ENCODE measurements at regions not wholly inside any gene's neighbourhood (a gene's known extent, or its start where the extent isn't known, plus 50 kb on each side); places are given as distances from the start of the nearest gene placed in this dataset.
"Not testable (repeated sequence)": the region's sequence is repeated elsewhere in the genome, so short reads cannot be mapped to it uniquely, and the experiment has no call there.

DNA sequence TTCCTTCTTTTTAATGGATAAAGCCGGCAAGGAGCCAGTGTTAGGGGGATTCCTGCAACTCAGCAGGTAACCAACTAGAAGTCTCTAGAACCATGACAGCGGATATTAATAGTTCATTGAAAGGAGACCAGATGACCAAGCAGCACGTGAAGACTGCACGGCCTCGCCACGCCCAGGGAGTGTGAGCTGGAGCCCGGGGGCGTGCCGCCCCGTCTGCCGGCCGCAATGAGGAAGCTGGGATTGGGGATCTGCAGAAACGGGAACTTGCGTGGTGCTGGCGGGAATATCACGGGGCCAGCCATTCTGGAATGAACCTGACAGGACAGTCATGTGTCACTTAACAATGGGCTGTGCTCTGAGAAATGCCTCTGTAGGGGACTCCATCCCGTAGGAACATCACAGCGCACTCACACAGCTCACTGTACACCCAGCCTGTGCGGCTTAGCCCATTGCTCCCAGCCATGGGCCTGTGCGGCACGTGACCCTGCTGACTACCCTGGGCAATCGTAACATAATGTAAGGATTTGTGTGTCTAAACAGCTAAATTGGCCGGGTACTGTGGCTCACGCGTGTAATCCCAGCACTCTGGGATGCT, 4092.8 kb upstream of the TPTE start:
- DNase-seq (ENCODE audit: low read depth); H3K4me3 ChIP-seq (ENCODE audit: low read length): not testable (repeated sequence)

GRCh38 chr21:6429924-6430323, 4091.5 kb upstream of the TPTE start:
- not testable (repeated sequence) for DNase-seq (ENCODE audit: low read depth); H3K4me3 ChIP-seq (ENCODE audit: low read length)

GRCh38 chr21:6433149-6433548, 4088.2 kb upstream of the TPTE start:
- H3K4me3 ChIP-seq (ENCODE audit: low read length); DNase-seq (ENCODE audit: low read depth): not testable (repeated sequence)

DNA sequence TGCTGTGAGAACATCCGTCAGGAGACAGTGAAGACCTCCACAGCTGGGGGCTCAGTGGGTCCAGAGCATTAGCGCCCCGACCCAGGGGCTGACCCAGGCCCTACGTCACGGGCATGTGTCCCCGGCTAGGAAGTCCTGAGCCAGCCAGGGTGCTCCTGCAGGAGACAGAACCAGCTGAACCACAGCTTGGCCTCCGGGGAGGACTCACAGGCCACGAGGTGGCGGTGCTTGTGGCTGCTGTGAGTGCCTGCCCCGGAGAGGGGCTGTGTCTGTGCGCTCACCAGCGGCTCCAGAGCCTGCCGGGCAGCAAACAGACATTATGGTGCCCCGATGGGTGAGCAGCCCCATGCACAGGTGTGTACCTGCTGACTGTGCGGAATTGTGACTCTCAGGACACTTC, 4085.2 kb upstream of the TPTE start:
- not testable (repeated sequence) for DNase-seq (ENCODE audit: low read depth); H3K4me3 ChIP-seq (ENCODE audit: low read length)

- H3K4me3 ChIP-seq (ENCODE audit: low read length); DNase-seq (ENCODE audit: low read depth): not testable (repeated sequence)
Observed at GRCh38 chr21:6436971-6437833, 4084.2 kb upstream of the TPTE start.

DNA sequence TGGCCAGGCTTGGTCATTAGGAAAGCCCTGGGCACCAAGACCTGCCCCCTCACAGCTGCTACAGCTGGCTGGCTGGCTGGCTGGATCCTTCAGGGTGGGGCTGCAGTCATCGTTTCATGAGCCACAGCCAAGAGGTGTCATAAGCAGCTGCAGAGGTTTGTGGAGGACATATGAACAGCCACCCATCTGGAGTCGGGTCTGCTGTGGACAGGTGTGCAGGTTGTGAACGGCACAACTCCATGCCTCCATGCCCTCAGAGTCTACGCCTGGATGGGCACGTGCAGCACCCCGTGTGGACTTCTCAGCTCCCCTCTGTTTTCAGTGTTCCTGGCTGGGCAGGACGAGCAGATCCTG, 4083.6 kb upstream of the TPTE start:
- not testable (repeated sequence) for DNase-seq (ENCODE audit: low read depth); H3K4me3 ChIP-seq (ENCODE audit: low read length)

DNA sequence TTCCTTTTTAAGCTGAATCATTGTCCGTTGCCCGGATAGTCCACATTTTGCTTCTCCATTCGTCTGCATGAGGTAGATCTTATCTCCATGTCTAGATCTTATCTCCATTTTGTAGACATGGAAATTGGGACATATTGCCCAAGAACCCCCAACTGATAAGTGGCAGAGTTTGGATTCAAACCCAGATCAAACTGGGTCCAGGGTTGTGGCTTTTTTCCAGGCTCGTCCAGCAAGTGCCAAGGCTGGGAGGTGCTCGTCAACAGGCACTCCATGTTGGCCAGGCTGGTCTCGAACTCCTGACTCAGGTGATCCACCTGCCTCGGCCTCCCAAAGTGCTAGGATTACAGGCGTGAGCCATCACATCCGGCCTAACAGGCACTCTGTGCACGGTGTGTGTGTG, 4082.3 kb upstream of the TPTE start:
- not testable (repeated sequence) for H3K4me3 ChIP-seq (ENCODE audit: low read length); DNase-seq (ENCODE audit: low read depth)

DNA sequence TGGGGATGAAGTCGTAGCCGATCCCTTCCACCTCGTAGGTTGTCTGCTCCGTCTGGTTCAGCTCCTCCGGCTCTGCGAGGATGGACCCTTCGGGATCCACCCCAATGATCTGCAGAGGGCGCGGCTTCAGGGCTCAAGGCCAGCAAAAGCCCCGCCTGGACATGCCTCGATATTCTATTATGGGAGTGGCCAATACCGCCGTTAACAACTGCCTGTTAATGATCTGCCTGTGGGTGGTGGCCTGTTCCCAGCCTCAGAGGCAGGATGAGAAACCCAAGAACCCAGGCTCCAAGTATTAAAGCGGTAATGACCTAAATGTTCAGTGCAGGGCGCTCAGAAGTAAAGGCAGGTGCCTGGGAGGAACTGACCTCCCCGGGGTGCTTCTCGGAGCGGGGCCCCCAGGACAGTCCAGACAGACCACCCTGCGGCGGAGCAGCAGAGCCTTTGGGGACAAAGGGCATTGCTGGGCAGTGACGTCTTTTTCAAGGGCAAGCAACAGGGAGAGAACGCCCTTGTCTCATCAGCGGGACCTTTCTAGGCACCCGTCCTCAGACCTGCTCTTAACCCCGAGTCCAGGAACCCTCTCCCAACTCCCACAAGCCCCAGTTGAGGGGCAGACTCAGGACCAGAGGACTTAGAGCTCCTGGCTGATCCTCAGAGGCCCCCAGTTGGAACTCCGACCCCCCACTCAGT, 4066.6 kb upstream of the TPTE start:
- H3K4me3 ChIP-seq (ENCODE audit: low read length); DNase-seq (ENCODE audit: low read depth): not testable (repeated sequence)

DNA sequence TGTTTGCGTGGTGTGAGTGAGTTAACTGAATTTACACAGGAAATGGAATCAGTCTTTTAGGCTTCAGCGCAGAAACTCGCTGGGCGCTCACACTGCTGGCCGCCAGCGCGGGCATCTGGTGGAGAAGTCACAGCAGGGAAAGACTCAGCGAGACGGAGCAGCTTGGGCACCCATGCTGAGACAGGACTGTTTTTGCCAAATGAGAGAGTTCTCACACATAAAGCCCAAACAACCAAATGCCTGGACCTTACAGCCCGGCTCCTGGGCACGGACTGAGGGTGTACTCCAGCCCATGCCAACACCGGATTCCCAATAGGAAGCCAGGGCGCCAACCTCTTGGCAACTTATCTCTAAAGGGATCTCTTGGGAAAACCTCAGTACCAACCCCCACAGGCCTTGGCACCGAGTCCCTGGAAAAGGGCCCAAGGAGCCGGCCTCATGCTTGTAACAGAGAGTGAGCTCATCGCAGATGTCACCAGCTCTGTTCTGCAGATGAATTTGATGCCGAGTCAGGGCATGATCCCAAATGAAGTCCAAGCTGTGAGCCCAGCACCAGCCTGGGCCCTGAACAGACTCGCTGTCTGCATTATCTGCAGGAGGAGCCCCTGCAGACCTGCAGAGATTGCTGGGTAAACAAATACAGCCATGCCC, 4065.2 kb upstream of the TPTE start:
- H3K4me3 ChIP-seq (ENCODE audit: low read length); DNase-seq (ENCODE audit: low read depth): not testable (repeated sequence)

DNA sequence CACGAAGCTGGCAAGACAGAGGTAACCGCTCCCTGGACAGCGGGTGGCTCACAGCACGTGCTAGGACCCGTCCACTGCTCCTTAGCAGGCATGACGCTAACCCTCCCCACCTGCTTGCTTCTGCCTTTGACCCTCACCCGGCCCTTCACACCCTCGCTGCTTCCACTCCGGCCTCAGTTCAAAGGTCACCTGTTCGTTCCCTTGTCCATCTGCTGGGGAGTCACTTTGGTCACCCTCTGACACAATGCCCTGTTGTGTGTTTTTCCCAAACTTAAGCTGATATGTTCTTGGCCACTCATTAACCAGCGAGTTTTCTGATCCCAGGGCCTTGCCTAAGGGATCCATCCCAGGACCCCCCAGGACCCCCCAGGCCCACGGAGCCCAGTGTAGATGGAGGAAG, 4061.6 kb upstream of the TPTE start:
- not testable (repeated sequence) for H3K4me3 ChIP-seq (ENCODE audit: low read length); DNase-seq (ENCODE audit: low read depth)

DNA sequence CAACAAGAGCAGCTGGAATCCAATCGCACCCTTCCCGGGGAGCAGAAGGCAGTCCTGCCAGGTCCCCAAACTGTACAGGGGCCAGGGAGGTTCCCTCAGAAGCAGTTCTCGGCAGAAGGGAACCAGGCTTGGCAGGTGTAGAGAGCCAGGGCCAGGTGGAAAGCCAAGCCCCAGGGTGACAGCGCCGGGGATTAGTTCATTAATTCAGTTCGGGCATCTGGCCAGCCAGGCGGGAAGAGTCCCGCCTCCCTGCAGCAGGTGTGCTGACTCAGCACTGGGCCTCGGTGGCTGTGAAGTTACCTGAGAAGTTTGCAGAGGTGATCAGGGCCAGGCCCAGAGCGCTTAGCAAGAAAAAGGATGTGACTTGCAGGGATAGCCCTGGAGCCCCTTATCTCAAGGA, 4060.0 kb upstream of the TPTE start:
- not testable (repeated sequence) for H3K4me3 ChIP-seq (ENCODE audit: low read length); DNase-seq (ENCODE audit: low read depth)

GRCh38 chr21:6464419-6464818, 4057.0 kb upstream of the TPTE start:
- DNase-seq (ENCODE audit: low read depth); H3K4me3 ChIP-seq (ENCODE audit: low read length): not testable (repeated sequence)

GRCh38 chr21:6466081-6466698, 4055.2 kb upstream of the TPTE start:
- DNase-seq (ENCODE audit: low read depth); H3K4me3 ChIP-seq (ENCODE audit: low read length): not testable (repeated sequence)

DNA sequence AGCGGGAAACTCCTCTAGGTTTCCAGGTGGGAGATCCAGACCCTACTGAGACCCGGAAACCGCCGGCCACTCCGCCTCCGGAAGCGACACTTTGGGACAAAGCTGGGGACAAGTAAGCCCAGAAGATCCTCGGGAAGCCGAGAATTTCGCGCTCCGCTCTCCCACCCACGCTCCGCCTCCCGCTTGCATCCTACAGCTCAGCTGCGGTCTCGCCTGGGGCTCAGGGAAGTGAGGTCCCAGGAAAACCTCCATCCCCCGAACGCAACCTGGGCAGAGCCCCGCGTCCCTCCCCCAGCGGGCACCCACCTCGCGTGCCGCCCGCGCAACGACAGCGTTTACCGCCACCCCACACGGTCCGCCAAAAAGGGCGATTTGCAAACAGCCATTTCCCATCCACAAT, 4054.7 kb upstream of the TPTE start:
- not testable (repeated sequence) for H3K4me3 ChIP-seq (ENCODE audit: low read length); DNase-seq (ENCODE audit: low read depth)

GRCh38 chr21:6467189-6467774, 4054.1 kb upstream of the TPTE start:
- DNase-seq (ENCODE audit: low read depth); H3K4me3 ChIP-seq (ENCODE audit: low read length): not testable (repeated sequence)

GRCh38 chr21:6467907-6468306, 4053.5 kb upstream of the TPTE start:
- not testable (repeated sequence) for H3K4me3 ChIP-seq (ENCODE audit: low read length); DNase-seq (ENCODE audit: low read depth)

DNA sequence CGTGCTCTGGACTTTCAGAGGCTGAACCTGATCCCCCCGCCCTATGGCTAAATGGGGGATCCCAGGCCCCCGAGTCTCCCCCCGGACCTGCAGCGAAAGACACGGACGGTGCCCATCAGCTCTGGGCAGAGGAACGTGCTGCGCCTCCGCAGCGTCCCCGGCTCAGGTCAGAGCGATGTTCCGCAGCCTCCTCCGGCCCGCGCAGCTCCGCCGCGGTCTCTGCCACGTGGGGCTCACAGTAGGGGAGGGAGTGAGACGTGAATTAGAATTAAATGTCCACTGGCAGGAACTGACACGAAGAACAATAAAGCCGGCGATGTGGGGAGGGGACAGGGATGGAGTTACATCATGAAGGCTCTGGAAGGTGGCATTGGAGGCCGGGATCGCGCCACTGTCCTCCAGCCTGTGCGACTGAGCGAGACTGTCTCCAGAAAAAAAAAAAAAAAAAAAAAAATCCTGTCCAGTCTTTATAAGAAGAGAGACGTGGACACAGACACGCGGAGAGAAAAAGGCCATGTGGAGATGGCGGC, 4053.0 kb upstream of the TPTE start:
- not testable (repeated sequence) for DNase-seq (ENCODE audit: low read depth); H3K4me3 ChIP-seq (ENCODE audit: low read length)

DNA sequence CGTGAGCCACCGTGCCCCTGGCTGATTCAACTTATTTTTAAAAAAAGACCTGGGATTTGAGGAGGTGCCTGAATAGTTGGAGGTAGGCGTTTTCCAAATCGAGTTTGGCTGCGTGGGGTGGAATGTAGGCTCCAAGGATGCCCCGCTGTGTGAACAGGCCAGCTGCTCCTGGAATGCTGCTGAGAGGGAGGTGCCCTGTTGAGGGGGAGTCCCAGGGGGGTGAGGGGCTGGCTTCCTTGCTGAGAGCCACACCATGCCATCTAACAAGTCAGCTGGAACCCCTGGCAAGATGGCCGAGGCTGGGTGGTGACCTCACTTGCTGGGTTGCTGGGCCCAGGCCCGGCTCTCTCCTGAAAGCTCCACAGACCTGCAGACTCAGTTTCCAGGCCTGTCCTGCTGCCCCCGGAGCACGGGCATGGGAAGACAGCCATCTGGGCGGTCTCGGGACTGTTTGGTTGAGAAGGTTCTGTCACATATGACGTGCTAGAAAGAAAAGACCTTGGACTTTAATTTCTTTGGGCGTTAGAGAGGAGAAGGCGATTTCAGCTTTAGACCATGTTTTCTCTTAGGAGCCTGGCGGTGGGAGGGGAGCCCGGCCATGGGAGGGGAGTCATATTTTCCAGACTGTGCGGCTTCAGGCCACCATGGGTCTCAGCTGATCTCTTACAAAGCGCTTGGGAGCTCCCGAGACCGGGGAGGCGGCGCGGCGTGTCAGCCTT, 4047.0 kb upstream of the TPTE start:
- DNase-seq (ENCODE audit: low read depth); H3K4me3 ChIP-seq (ENCODE audit: low read length): not testable (repeated sequence)
